ENCODE measurements at regions not wholly inside any gene's neighbourhood (a gene's known extent, or its start where the extent isn't known, plus 50 kb on each side); places are given as distances from the start of the nearest gene placed in this dataset.

DNA sequence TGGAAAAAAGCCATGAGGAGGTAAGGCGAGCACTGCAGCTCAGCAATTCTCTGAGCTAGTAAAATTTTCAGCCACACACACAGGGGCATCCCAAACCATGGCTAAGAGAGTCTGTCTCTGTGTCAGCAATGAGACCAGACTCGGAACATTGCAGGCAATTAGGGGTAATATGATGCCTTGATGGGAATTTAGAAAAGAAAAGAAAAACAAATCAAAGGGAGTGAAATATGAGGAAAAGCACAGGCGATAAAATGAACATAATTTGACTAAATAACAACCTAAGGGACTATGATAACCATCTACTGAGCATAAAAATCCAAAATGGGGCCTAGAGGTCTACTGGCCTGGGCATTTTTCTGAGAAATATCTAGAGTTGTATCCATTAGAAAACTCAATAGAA lies 546.0 kb upstream of the PSMD7 start:
- TF ChIP-seq, protein P1, sequence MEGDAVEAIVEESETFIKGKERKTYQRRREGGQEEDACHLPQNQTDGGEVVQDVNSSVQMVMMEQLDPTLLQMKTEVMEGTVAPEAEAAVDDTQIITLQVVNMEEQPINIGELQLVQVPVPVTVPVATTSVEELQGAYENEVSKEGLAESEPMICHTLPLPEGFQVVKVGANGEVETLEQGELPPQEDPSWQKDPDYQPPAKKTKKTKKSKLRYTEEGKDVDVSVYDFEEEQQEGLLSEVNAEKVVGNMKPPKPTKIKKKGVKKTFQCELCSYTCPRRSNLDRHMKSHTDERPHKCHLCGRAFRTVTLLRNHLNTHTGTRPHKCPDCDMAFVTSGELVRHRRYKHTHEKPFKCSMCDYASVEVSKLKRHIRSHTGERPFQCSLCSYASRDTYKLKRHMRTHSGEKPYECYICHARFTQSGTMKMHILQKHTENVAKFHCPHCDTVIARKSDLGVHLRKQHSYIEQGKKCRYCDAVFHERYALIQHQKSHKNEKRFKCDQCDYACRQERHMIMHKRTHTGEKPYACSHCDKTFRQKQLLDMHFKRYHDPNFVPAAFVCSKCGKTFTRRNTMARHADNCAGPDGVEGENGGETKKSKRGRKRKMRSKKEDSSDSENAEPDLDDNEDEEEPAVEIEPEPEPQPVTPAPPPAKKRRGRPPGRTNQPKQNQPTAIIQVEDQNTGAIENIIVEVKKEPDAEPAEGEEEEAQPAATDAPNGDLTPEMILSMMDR (IDR thresholded peaks at IDR 0.05; ENCODE audit: unreplicated experiment in 3 of 3): no peak
- peaks cover 3% of the 10 kb centered on the region for H3K36me3 Mint-ChIP-seq (ENCODE audit: low read depth)
- peaks cover 10% of the 10 kb centered on the region for H3K27me3 Mint-ChIP-seq (ENCODE audit: low read depth)
- H3K9me3 Mint-ChIP-seq: peaks cover 8% of the 10 kb centered on the region
- H3K4me3 Mint-ChIP-seq: no peak overlapping the region
- H3K27ac Mint-ChIP-seq: no peak overlapping the region
- peaks cover 22% of the 10 kb centered on the region for H3K4me1 Mint-ChIP-seq

DNA sequence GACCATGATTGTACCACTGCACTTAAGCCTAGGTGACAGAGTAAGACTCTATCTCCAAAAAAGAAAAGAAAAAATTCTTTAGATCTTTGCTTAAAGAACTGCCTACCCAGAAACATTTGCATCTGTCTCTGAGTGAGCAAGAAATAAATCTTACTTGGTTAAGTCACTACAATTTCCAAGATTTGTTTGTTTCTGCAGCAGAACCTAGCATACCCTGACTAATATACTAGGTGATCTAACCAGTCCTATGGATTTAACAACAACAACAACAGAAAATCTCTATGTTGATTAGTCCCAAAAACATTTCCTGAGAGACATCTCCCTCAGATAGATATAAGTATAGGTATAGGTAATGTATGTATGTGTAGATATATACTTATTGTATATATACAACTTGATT lies 549.3 kb upstream of the PSMD7 start:
- Mint-ChIP-seq H3K9me3 (peaks cover 8% of the 10 kb centered on the region), H3K36me3 (ENCODE audit: low read depth) (peaks cover 3% of the 10 kb centered on the region), H3K27ac (no peak overlapping the region), H3K4me1 (peaks cover 3% of the 10 kb centered on the region), H3K27me3 (ENCODE audit: low read depth) (peaks cover 10% of the 10 kb centered on the region), H3K4me3 (no peak overlapping the region)
- TF ChIP-seq, protein P1 (IDR thresholded peaks at IDR 0.05; ENCODE audit: unreplicated experiment in 3 of 3): no peak

DNA sequence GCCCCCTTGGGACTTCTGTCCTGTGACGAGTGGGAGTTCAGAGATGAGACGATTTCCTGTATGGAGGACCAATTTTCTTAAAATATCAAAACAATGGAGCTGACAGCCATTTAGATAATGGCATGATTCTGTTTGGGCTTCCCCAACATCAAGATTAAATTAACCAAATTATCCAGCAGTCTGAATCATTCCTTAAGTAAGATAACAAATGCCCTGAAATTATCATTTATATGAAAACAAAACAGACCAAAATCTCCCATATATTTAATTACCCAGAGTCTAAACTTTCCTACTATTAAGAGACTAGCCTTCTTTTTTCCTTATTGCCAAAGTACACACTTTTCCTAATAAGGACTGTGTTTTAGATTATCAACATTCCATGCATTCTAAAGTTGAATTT lies 550.1 kb upstream of the PSMD7 start:
- Mint-ChIP-seq H3K27ac (no peak overlapping the region), H3K4me1 (peaks cover 3% of the 10 kb centered on the region), H3K9me3 (peaks cover 8% of the 10 kb centered on the region), H3K4me3 (no peak overlapping the region), H3K36me3 (ENCODE audit: low read depth) (peaks cover 3% of the 10 kb centered on the region), H3K27me3 (ENCODE audit: low read depth) (peaks cover 10% of the 10 kb centered on the region)
- TF ChIP-seq, protein P1 (IDR thresholded peaks at IDR 0.05; ENCODE audit: unreplicated experiment in 3 of 3): no peak

DNA sequence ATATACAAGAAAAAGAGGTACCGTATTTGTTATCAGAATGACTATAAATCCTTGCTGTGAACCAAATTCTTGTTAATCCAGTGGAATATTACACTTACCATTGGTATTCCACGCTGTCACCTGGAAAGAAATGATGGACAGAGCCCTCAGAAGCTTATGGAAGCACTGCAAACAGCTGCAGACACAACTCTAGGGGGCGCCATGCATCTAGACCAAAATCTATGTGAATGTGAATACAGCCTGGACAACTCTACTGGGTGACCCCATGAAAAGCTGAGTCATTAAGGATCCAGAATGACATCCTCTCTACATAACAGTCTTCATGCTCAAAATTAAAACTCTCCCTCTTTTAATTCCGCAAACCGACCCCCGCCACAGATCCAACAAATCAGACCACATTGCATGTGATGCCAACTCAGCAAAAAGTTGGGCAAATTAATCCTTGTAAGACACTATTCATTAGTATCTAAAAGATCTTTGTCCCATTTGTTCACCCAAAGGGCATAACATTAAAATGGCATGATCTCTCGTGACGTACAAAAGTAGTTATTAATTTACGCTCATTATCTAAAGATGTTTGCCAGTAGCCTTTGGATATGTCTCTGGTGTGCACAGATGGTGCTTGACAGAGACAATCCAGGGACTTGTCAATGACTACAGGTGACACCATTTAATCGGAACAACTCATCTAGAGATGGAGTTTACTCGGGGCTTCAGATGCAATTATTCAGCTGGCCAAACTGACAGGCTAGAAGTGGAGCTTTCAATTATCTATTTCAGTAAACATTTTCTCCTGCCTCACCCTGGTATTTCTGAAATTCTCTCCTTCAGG lies 552.7 kb upstream of the PSMD7 start:
- Mint-ChIP-seq H3K4me3 (no peak overlapping the region), H3K27ac (no peak overlapping the region)
- TF ChIP-seq, protein P1 (IDR thresholded peaks at IDR 0.05; ENCODE audit: unreplicated experiment in 3 of 3): no peak

DNA sequence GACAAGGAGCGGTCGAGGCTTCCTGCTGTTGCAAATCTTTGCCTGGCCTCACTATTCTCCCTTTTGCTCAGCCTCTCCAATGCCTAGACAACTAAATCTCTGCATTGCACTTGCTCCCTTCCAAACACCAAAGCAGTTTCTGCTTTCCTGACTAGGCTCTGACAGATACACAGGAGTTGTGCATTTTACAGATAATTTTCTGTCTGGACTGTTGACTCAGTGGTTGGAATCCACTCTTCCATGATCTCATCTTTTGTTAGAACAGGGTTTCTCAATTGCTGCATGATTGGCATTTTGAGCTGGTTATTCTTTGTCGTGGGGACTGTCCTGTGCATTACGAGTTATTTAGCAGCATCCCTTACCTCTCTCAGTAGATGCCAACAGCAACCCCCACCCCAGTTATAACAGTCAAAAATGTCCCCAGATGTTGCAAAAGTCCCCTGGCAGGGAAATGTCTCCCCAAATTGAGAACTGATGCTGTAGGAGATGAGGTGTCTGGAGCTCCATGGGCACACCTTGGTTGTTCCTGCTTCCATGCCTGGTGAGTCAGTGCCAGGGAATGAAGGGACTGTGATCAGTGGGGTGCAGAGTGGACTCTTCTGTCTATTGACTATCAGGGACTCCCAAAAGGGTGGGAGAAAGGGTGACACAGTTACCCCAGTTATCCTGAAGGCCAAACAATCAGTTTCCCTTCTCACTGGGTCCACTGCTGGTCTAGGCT lies 557.4 kb upstream of the PSMD7 start:
- Mint-ChIP-seq H3K27me3 (ENCODE audit: low read depth) (peaks cover 16% of the 10 kb centered on the region), H3K27ac (no peak overlapping the region), H3K4me3 (no peak overlapping the region), H3K4me1 (no peaks in the 10 kb centered on the region), H3K9me3 (peaks cover 10% of the 10 kb centered on the region), H3K36me3 (ENCODE audit: low read depth) (peaks cover 3% of the 10 kb centered on the region)
- TF ChIP-seq, protein P1 (IDR thresholded peaks at IDR 0.05; ENCODE audit: unreplicated experiment in 3 of 3): no peak

More for the DNA sequence above, 552.7 kb upstream of the PSMD7 start:
- Mint-ChIP-seq H3K4me1 (no peaks in the 10 kb centered on the region), H3K9me3 (peaks cover 5% of the 10 kb centered on the region), H3K36me3 (ENCODE audit: low read depth) (peaks cover 3% of the 10 kb centered on the region), H3K27me3 (ENCODE audit: low read depth) (peaks cover 8% of the 10 kb centered on the region)

Measured in nephron (organoid).